ENCODE measurements at regions not wholly inside any gene's neighbourhood (a gene's known extent, or its start where the extent isn't known, plus 50 kb on each side); places are given as distances from the start of the nearest gene placed in this dataset.

DNA sequence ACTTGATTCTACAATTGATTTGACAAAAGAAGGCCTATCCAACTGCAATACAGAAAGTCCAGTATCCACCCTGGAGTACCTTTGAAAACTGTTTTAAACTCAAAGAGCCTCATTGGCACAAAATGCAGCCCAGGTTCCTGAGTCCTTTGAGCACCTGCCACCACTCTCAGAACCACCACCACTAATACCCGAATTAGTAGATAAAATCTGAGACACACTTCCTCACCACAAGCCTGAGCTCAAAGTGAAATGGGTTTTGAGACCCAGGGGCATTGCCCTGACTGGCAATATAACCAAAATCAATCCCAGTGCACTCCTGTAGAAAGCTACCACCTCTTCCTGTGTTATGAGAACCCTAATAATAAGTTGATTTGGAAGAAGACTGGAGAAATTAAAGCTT, 215.7 kb downstream of the CSNK2A3 start:
- TF ChIP-seq POLR2A (IDR thresholded peaks at IDR 0.05) = no peak
- TF ChIP-seq, protein P1, sequence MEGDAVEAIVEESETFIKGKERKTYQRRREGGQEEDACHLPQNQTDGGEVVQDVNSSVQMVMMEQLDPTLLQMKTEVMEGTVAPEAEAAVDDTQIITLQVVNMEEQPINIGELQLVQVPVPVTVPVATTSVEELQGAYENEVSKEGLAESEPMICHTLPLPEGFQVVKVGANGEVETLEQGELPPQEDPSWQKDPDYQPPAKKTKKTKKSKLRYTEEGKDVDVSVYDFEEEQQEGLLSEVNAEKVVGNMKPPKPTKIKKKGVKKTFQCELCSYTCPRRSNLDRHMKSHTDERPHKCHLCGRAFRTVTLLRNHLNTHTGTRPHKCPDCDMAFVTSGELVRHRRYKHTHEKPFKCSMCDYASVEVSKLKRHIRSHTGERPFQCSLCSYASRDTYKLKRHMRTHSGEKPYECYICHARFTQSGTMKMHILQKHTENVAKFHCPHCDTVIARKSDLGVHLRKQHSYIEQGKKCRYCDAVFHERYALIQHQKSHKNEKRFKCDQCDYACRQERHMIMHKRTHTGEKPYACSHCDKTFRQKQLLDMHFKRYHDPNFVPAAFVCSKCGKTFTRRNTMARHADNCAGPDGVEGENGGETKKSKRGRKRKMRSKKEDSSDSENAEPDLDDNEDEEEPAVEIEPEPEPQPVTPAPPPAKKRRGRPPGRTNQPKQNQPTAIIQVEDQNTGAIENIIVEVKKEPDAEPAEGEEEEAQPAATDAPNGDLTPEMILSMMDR (IDR thresholded peaks at IDR 0.05) = no peak
